ENCODE measurements at regions not wholly inside any gene's neighbourhood (a gene's known extent, or its start where the extent isn't known, plus 50 kb on each side); places are given as distances from the start of the nearest gene placed in this dataset.

GRCh38 chr7:41415051-41415450 lies 287.8 kb downstream of the INHBA start:
- Histone ChIP-seq H3K9me3 (ENCODE audit: control extremely low read depth in 1 of 3, control insufficient read depth in 2 of 3, insufficient read depth in 1 of 3, low read length in 2 of 3) (no peaks in the 10 kb centered on the region), H3K27me3 (replicated peaks in 1 of 4; ENCODE audit: control extremely low read depth in 1 of 4, control insufficient read depth in 3 of 4, insufficient read depth in 4 of 4, low read length in 3 of 4) (no peaks in the 10 kb centered on the region), H3K27ac (ENCODE audit: low read length in 2 of 2) (no peak overlapping the region), H2AFZ (ENCODE audit: insufficient read depth, low read depth, low read length, poor library complexity, severe bottlenecking) (no peak overlapping the region), H3K36me3 (replicated peaks in 1 of 2; ENCODE audit: control extremely low read depth in 1 of 2, control insufficient read depth in 1 of 2, extremely low read depth in 1 of 2, insufficient read depth in 2 of 2, low read length in 1 of 2) (no peaks in the 10 kb centered on the region), H3K79me2 (ENCODE audit: control insufficient read depth, insufficient read depth, low read length) (no peaks in the 10 kb centered on the region), H4K20me1 (ENCODE audit: control insufficient read depth, insufficient read depth, low read length, poor library complexity, severe bottlenecking) (no peaks in the 10 kb centered on the region), H3K4me3 (ENCODE audit: control extremely low read depth in 1 of 5, extremely low read depth in 1 of 5, insufficient read depth in 1 of 5, low read depth in 2 of 5, low read length in 4 of 5) (no peak overlapping the region), H3K4me2 (replicated peaks; ENCODE audit: low read depth, low read length, poor library complexity, severe bottlenecking) (no peak overlapping the region), H3K4me1 (ENCODE audit: control insufficient read depth in 2 of 2, insufficient read depth in 2 of 2, low read length in 2 of 2) (no peaks in the 10 kb centered on the region), H3K9ac (ENCODE audit: low read length) (no peak overlapping the region)
- no peaks in the 10 kb centered on the region for H3K4me1 Mint-ChIP-seq
- H3K4me3 Mint-ChIP-seq: no peak overlapping the region
- no peaks in the 10 kb centered on the region for H3K27me3 Mint-ChIP-seq
- ChIA-PET POLR2A (no interaction called here), CTCF (no interaction called here)
- TF ChIP-seq EZH2 (IDR thresholded peaks at IDR 0.05; ENCODE audit: borderline replicate concordance, insufficient read depth, low read depth, low read length, poor library complexity, severe bottlenecking): no peak
- TF ChIP-seq CTCF (IDR thresholded peaks at IDR 0.05): no peak
- WGBS (ENCODE audit: insufficient coverage): 86% methylated on average over 2 of the region's 4 CpGs
- no peak overlapping the region for H3K27ac Mint-ChIP-seq
- DNase-seq (no peak), ATAC-seq (ENCODE audit: low read depth) (no peak)
- intact Hi-C loops (cut with micrococcal nuclease): no loop called here
- H3K9me3 Mint-ChIP-seq (ENCODE audit: insufficient read depth): no peaks in the 10 kb centered on the region

- Histone ChIP-seq H3K27me3 (replicated peaks in 1 of 4; ENCODE audit: control extremely low read depth in 1 of 4, control insufficient read depth in 3 of 4, insufficient read depth in 4 of 4, low read length in 3 of 4) (no peaks in the 10 kb centered on the region), H3K79me2 (ENCODE audit: control insufficient read depth, insufficient read depth, low read length) (no peaks in the 10 kb centered on the region), H3K36me3 (replicated peaks in 1 of 2; ENCODE audit: control extremely low read depth in 1 of 2, control insufficient read depth in 1 of 2, extremely low read depth in 1 of 2, insufficient read depth in 2 of 2, low read length in 1 of 2) (no peaks in the 10 kb centered on the region), H3K4me2 (replicated peaks; ENCODE audit: low read depth, low read length, poor library complexity, severe bottlenecking) (no peak overlapping the region), H3K9me3 (ENCODE audit: control extremely low read depth in 1 of 3, control insufficient read depth in 2 of 3, insufficient read depth in 1 of 3, low read length in 2 of 3) (no peaks in the 10 kb centered on the region), H3K4me1 (ENCODE audit: control insufficient read depth in 2 of 2, insufficient read depth in 2 of 2, low read length in 2 of 2) (no peaks in the 10 kb centered on the region), H2AFZ (ENCODE audit: insufficient read depth, low read depth, low read length, poor library complexity, severe bottlenecking) (no peak overlapping the region), H3K9ac (ENCODE audit: low read length) (no peak overlapping the region), H4K20me1 (ENCODE audit: control insufficient read depth, insufficient read depth, low read length, poor library complexity, severe bottlenecking) (no peaks in the 10 kb centered on the region), H3K4me3 (ENCODE audit: control extremely low read depth in 1 of 5, extremely low read depth in 1 of 5, insufficient read depth in 1 of 5, low read depth in 2 of 5, low read length in 4 of 5) (no peak overlapping the region), H3K27ac (ENCODE audit: low read length in 2 of 2) (no peak overlapping the region)
- DNase-seq (no peak), ATAC-seq (ENCODE audit: low read depth) (no peak)
- Mint-ChIP-seq H3K27me3 (peaks cover 9% of the 10 kb centered on the region), H3K27ac (no peak overlapping the region), H3K9me3 (ENCODE audit: insufficient read depth) (no peaks in the 10 kb centered on the region), H3K4me3 (no peak overlapping the region), H3K4me1 (no peaks in the 10 kb centered on the region)
- TF ChIP-seq CTCF (IDR thresholded peaks at IDR 0.05): no peak
- no peak for TF ChIP-seq EZH2 (IDR thresholded peaks at IDR 0.05; ENCODE audit: borderline replicate concordance, insufficient read depth, low read depth, low read length, poor library complexity, severe bottlenecking)
- CTCF ChIA-PET: no interaction called here
- intact Hi-C loops (cut with micrococcal nuclease): no loop called here
- WGBS (ENCODE audit: insufficient coverage): 40% methylated on average over 1 of the region's 3 CpGs
- POLR2A ChIA-PET: no interaction called here
These were observed 298.4 kb downstream of the INHBA start for GRCh38 chr7:41404375-41405074.
